ENCODE measurements at regions not wholly inside any gene's neighbourhood (a gene's known extent, or its start where the extent isn't known, plus 50 kb on each side); places are given as distances from the start of the nearest gene placed in this dataset.
"Not testable (repeated sequence)": the region's sequence is repeated elsewhere in the genome, so short reads cannot be mapped to it uniquely, and the experiment has no call there.

- TF ChIP-seq CTCF (IDR thresholded peaks at IDR 0.05; ENCODE audit: low read depth, low read length): no peak
- H3K27me3 ChIP-seq (ENCODE audit: control insufficient read depth, insufficient read depth, low read length): no peaks in the 10 kb centered on the region
- POLR2A ChIA-PET: no interaction called here
- no peaks in the 10 kb centered on the region for H3K9me3 ChIP-seq (ENCODE audit: control insufficient read depth, insufficient read depth, low read length)
- CTCF ChIA-PET: interaction anchor here (0.7 to 1.3 kb wide), 4 partner anchors 180 to 732 kb away, joined by 3 to 5 read pairs (median 3); no protein-coding TSS in a partner anchor
- no peak overlapping the region for H3K4me3 ChIP-seq (ENCODE audit: low read depth, low read length)
- no peak for DNase-seq (ENCODE audit: low read depth, low spot score)
- no peak overlapping the region for H3K27ac ChIP-seq (ENCODE audit: low read depth, low read length)
Observed at GRCh38 chr2:138095336-138095735, 131.1 kb downstream of the HNMT start.

GRCh38 chr2:138099288-138099687, 135.0 kb downstream of the HNMT start:
- H3K27ac ChIP-seq (ENCODE audit: low read depth, low read length); H3K27me3 ChIP-seq (ENCODE audit: control insufficient read depth, insufficient read depth, low read length); H3K4me3 ChIP-seq (ENCODE audit: low read depth, low read length); DNase-seq (ENCODE audit: low read depth, low spot score); H3K9me3 ChIP-seq (ENCODE audit: control insufficient read depth, insufficient read depth, low read length): not testable (repeated sequence)
- ChIA-PET CTCF (interaction anchor here (0.7 to 1.0 kb wide), 2 partner anchors 728 to 1295 kb away, joined by 3 read pairs; no protein-coding TSS in a partner anchor), POLR2A (interaction anchor here (0.5 kb wide), 1 partner anchor 454 kb away, joined by 4 read pairs; no protein-coding TSS in a partner anchor)

GRCh38 chr2:138101718-138102117, 137.4 kb downstream of the HNMT start:
- TF ChIP-seq CTCF (IDR thresholded peaks at IDR 0.05; ENCODE audit: low read depth, low read length): no peak
- Histone ChIP-seq H3K27me3 (ENCODE audit: control insufficient read depth, insufficient read depth, low read length) (no peaks in the 10 kb centered on the region), H3K4me3 (ENCODE audit: low read depth, low read length) (no peak overlapping the region), H3K9me3 (ENCODE audit: control insufficient read depth, insufficient read depth, low read length) (no peaks in the 10 kb centered on the region), H3K27ac (ENCODE audit: low read depth, low read length) (no peak overlapping the region)
- no peak for DNase-seq (ENCODE audit: low read depth, low spot score)
- POLR2A ChIA-PET: no interaction called here
- CTCF ChIA-PET: interaction anchor here (0.8 kb wide), 1 partner anchor 726 kb away, joined by 3 read pairs; no protein-coding TSS in a partner anchor

GRCh38 chr2:138102664-138103063, 138.4 kb downstream of the HNMT start:
- CTCF ChIA-PET: interaction anchor here (0.8 to 1.2 kb wide), 2 partner anchors 272 to 725 kb away, joined by 3 read pairs; no protein-coding TSS in a partner anchor

GRCh38 chr2:138103156-138103555, 138.9 kb downstream of the HNMT start:
- no peak for TF ChIP-seq CTCF (IDR thresholded peaks at IDR 0.05; ENCODE audit: low read depth, low read length)
- no peaks in the 10 kb centered on the region for H3K27me3 ChIP-seq (ENCODE audit: control insufficient read depth, insufficient read depth, low read length)
- no peak overlapping the region for H3K4me3 ChIP-seq (ENCODE audit: low read depth, low read length)
- no peak overlapping the region for H3K27ac ChIP-seq (ENCODE audit: low read depth, low read length)
- DNase-seq (ENCODE audit: low read depth, low spot score): no peak
- ChIA-PET CTCF (interaction anchor here (1.2 to 1.3 kb wide), 2 partner anchors 12 to 272 kb away, joined by 3 to 5 read pairs; no protein-coding TSS in a partner anchor), POLR2A (no interaction called here)
- no peaks in the 10 kb centered on the region for H3K9me3 ChIP-seq (ENCODE audit: control insufficient read depth, insufficient read depth, low read length)

More at GRCh38 chr2:138102664-138103063, 138.4 kb downstream of the HNMT start:
- no peak for DNase-seq (ENCODE audit: low read depth, low spot score)
- no peaks in the 10 kb centered on the region for H3K27me3 ChIP-seq (ENCODE audit: control insufficient read depth, insufficient read depth, low read length)
- H3K4me3 ChIP-seq (ENCODE audit: low read depth, low read length): no peak overlapping the region
- no peak for TF ChIP-seq CTCF (IDR thresholded peaks at IDR 0.05; ENCODE audit: low read depth, low read length)
- no peaks in the 10 kb centered on the region for H3K9me3 ChIP-seq (ENCODE audit: control insufficient read depth, insufficient read depth, low read length)
- POLR2A ChIA-PET: no interaction called here
- H3K27ac ChIP-seq (ENCODE audit: low read depth, low read length): no peak overlapping the region
